ENCODE measurements at regions not wholly inside any gene's neighbourhood (a gene's known extent, or its start where the extent isn't known, plus 50 kb on each side); places are given as distances from the start of the nearest gene placed in this dataset.

DNA sequence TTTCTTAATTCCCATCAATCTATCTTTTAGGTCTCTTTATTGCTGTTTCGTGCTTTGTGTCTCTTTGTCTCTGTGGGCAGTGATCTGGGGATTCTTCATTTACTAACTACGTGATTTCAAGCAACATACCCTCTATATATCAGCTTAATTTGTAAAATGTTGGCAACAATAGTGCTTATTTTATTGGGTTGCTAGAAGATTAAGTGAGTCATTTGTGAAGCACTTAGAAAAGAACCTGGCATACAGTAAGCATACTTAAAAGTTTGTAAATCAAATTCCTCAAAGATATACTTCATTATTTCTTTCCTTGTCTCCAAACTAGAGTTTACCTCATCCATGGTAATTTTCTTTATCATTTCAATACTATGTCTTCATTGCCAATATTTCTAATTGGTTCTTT lies 669.7 kb downstream of the MAT2B start:
- no peak overlapping the region for H3K4me3 ChIP-seq (ENCODE audit: low read depth, low read length)
- no peak for DNase-seq (ENCODE audit: low read depth)
- no peak for TF ChIP-seq CTCF (IDR thresholded peaks at IDR 0.05; ENCODE audit: low read depth, low read length, missing control alignments)

GRCh38 chr5:164179406-164179805 lies 674.0 kb downstream of the MAT2B start:
- no peak for TF ChIP-seq CTCF (IDR thresholded peaks at IDR 0.05; ENCODE audit: low read depth, low read length, missing control alignments)
- no peak for DNase-seq (ENCODE audit: low read depth)
- no peak overlapping the region for H3K4me3 ChIP-seq (ENCODE audit: low read depth, low read length)

DNA sequence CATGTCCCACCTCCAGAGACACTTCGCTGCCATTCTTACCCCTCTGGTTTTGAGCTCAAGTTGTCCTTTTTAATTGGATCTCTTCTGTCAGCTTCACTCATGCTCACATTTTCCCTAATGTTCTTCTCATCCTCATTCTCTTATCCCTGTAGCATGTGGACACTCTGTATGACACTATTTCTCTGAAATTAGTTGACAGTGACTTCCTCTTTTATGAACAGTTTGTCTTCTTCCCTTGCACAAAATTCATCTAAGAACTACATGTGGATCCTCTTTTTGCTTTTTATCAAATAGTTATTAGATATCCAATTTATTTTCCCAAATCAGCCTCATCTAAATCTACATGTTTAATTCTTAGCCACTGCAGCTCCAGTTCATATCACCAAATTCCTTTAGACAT lies 676.2 kb downstream of the MAT2B start:
- no peak overlapping the region for H3K4me3 ChIP-seq (ENCODE audit: low read depth, low read length)
- no peak for TF ChIP-seq CTCF (IDR thresholded peaks at IDR 0.05; ENCODE audit: low read depth, low read length, missing control alignments)
- no peak for DNase-seq (ENCODE audit: low read depth)

DNA sequence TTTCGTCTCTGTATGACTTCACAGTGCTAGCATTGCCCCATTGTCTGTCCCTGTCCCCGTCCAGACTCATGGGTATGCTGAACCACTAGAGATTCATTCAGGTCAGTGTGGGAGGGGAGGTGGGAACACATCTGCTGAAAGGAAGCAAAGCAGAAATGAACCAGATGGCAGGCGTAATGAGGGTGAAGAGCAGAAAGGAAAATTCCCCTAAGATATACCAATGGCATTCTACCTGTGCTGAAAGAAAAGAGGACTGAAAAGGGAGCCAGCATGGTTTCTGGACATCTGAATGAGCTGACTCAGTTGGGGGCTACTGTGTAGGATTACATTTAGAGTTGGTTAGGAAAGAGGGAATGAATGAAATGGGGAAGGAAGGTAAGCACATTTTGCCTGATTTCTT lies 678.7 kb downstream of the MAT2B start:
- DNase-seq (ENCODE audit: low read depth): no peak
- no peak for TF ChIP-seq CTCF (IDR thresholded peaks at IDR 0.05; ENCODE audit: low read depth, low read length, missing control alignments)
- H3K4me3 ChIP-seq (ENCODE audit: low read depth, low read length): no peak overlapping the region

GRCh38 chr5:164185000-164185399 lies 679.6 kb downstream of the MAT2B start:
- DNase-seq (ENCODE audit: low read depth): no peak
- H3K4me3 ChIP-seq (ENCODE audit: low read depth, low read length): no peak overlapping the region
- no peak for TF ChIP-seq CTCF (IDR thresholded peaks at IDR 0.05; ENCODE audit: low read depth, low read length, missing control alignments)

DNA sequence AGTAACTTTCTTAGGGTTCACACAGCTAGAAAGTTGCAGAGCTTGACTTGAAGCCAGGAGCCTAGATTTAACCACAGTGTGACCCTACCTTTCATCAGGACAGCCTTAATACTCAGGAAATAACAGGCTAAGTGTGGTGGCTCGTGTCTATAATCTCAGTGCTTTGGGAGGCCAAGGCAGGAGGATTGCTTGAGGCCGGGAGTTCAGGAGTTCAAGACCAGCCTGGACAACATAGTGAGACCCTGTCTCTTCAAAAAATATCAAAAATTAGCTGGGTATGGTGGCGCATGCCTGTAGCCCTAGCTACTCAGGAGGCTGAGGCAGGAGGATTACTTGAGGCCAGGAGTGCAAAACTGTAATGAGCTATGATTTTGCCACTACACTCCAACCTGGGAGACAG lies 681.1 kb downstream of the MAT2B start:
- TF ChIP-seq CTCF (IDR thresholded peaks at IDR 0.05; ENCODE audit: low read depth, low read length, missing control alignments): no peak
- no peak overlapping the region for H3K4me3 ChIP-seq (ENCODE audit: low read depth, low read length)
- no peak for DNase-seq (ENCODE audit: low read depth)

- no peak overlapping the region for H3K4me3 ChIP-seq (ENCODE audit: low read depth, low read length)
- DNase-seq (ENCODE audit: low read depth): no peak
- no peak for TF ChIP-seq CTCF (IDR thresholded peaks at IDR 0.05; ENCODE audit: low read depth, low read length, missing control alignments)
These were observed 682.4 kb downstream of the MAT2B start for GRCh38 chr5:164187785-164188184.

Data from GM12864 (cell line).